ENCODE measurements at regions not wholly inside any gene's neighbourhood (a gene's known extent, or its start where the extent isn't known, plus 50 kb on each side); places are given as distances from the start of the nearest gene placed in this dataset.
"Not testable (repeated sequence)": the region's sequence is repeated elsewhere in the genome, so short reads cannot be mapped to it uniquely, and the experiment has no call there.

- DNase-seq = no peak
Observed at GRCh38 chr5:105616599-105616998, 2054.0 kb upstream of the NUDT12 start.

- not testable (repeated sequence) for DNase-seq
Observed at GRCh38 chr5:105602406-105602805, 2039.8 kb upstream of the NUDT12 start.

- no peak for DNase-seq
Observed at GRCh38 chr5:105593011-105593760, 2030.6 kb upstream of the NUDT12 start.

- no peak for DNase-seq
Observed at GRCh38 chr5:105587963-105588662, 2025.5 kb upstream of the NUDT12 start.

GRCh38 chr5:105581988-105582690, 2019.5 kb upstream of the NUDT12 start:
- no peak for DNase-seq

- no peak for DNase-seq
Observed at GRCh38 chr5:105573575-105573974, 2011.0 kb upstream of the NUDT12 start.

- DNase-seq = no peak
Observed at GRCh38 chr5:105565531-105565930, 2002.9 kb upstream of the NUDT12 start.

GRCh38 chr5:105563842-105564241, 2001.3 kb upstream of the NUDT12 start:
- no peak for DNase-seq

GRCh38 chr5:105554568-105555169, 1992.1 kb upstream of the NUDT12 start:
- DNase-seq = no peak

- no peak for DNase-seq
Observed at GRCh38 chr5:105544300-105544699, 1981.7 kb upstream of the NUDT12 start.

GRCh38 chr5:105536675-105537074, 1974.1 kb upstream of the NUDT12 start:
- DNase-seq = no peak

GRCh38 chr5:105530716-105531261, 1968.2 kb upstream of the NUDT12 start:
- DNase-seq = no peak

- DNase-seq = no peak
Observed at GRCh38 chr5:105529851-105530250, 1967.3 kb upstream of the NUDT12 start.

- DNase-seq = no peak
Observed at GRCh38 chr5:105508519-105508918, 1945.9 kb upstream of the NUDT12 start.

GRCh38 chr5:105506692-105507277, 1944.2 kb upstream of the NUDT12 start:
- DNase-seq = no peak

- DNase-seq = no peak
Observed at GRCh38 chr5:105503950-105504349, 1941.4 kb upstream of the NUDT12 start.

GRCh38 chr5:105501315-105501714, 1938.7 kb upstream of the NUDT12 start:
- no peak for DNase-seq

GRCh38 chr5:105475401-105475800, 1912.8 kb upstream of the NUDT12 start:
- DNase-seq = no peak

- DNase-seq = no peak
Observed at GRCh38 chr5:105462377-105462776, 1899.8 kb upstream of the NUDT12 start.

GRCh38 chr5:105460721-105461120, 1898.1 kb upstream of the NUDT12 start:
- no peak for DNase-seq

- no peak for DNase-seq
Observed at GRCh38 chr5:105453216-105453807, 1890.7 kb upstream of the NUDT12 start.

GRCh38 chr5:105448271-105448670, 1885.7 kb upstream of the NUDT12 start:
- DNase-seq = no peak
